Activated effector memory CD4-positive, alpha-beta T cell treated with anti-CD3 and anti-CD28 coated beads, Interleukin-2, amount 50 U/mL, for 16 hours (primary cell): ENCODE measurements at regions not wholly inside any gene's neighbourhood (a gene's known extent, or its start where the extent isn't known, plus 50 kb on each side); places are given as distances from the start of the nearest gene placed in this dataset.

ENCODE experiments used
- DNase-seq: peaks from one replicate; pipeline ENCODE4 v3.0.0-alpha.2; 2020

- DNase-seq: no peak
These were observed 541.7 kb downstream of the METTL15 start for GRCh38 chr11:28649922-28650321.

DNA sequence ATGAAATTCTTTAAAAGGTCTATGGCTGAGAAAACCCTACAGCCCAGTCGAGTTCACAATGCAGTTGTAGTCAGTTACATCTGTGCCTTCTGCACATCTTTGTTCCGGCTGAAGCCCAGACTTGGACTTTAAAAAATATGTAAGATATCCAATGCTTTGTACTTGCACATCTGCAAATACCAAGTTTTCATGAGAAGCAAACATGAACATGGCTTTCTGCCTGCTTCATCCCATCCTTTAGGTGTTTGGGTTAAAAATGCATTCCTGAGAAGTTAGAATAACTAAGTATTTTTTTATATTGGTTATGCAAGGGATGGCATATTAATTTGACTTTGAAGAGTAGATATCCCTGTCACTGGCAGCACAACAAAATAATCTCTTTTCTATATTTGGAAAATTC is 528.4 kb downstream of the METTL15 start:
- no peak for DNase-seq

GRCh38 chr11:28636033-28636432 is 527.8 kb downstream of the METTL15 start:
- no peak for DNase-seq

- DNase-seq: no peak
These were observed 524.1 kb downstream of the METTL15 start for GRCh38 chr11:28632338-28632737.

GRCh38 chr11:28631148-28631547 is 523.0 kb downstream of the METTL15 start:
- DNase-seq: no peak

DNA sequence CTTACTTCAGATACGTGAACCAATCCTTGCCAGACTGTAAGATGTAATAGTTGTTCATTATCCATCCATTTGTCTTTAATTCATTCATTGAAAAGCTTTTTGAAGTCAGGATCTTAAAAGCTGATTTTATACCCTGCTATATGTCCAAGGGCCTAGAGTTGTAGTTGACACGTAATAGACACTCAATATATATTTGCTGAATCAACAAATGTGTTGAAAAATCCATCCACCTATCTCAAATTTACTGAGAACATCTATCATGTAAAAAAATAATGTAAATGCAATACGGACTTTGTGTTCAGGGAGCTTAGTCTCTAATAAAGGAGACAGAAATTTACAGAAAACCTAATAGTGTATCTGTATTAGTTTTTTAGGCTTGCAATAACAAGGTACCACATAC is 521.0 kb downstream of the METTL15 start:
- no peak for DNase-seq

GRCh38 chr11:28628412-28628811 is 520.2 kb downstream of the METTL15 start:
- no peak for DNase-seq

DNA sequence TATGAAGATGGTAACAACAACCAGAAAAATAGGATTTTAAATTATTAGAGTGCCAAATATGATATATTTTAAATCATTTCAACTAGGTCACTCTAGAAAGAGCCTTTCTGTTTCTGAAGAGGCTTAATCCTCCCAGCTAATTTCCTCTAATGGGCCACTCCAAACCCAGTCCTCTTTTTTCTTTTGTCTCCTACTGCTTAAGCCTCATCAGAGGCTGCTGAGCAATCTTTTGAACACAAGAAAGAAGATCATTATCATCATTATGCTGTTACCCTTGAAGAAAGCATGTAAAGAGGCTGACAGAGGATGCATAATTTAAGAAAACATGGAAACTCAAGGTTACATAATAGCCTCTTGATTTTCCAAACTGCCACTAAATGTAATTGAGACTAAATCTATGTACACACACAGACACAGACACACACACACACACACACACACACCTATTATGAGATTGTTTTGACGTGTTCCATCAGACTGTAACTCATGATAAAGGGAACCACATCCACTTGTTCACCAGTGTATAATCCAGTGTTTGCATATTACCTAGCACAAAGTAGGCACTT is 519.6 kb downstream of the METTL15 start:
- no peak for DNase-seq

- DNase-seq: no peak
These were observed 517.3 kb downstream of the METTL15 start for GRCh38 chr11:28625532-28625931.

- no peak for DNase-seq
These were observed 513.6 kb downstream of the METTL15 start for GRCh38 chr11:28621753-28622152.

DNA sequence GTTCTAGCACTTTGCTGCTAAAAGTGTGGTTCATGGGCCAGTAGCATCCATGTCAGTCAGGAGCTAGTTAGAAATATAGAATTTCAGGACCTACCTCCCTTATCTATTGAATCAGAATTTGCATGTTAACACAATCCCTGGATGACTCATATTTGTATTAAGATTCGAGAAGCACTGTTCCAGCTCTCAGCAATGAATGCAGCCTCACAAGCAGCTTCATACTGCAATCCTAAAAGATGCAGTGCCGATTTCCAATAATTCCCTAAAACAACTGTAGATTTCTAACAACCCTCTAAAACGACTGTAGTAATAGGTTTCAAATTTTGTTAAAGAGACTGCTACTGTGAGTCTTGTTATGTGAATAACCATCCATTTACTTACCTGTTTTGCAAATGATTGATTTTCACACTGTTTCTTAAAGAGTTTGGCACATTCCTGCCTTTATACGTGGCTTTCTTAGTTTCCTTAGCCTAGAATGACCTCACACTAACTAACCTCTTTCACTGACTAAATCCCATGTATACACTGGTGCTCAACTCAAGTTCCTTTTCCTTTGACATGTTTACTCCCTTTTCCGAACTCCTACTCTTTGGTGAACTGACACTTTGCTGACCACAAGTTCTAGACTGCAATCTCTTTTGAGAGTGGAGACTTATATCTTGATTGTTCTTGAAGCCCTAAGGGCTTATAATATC is 511.8 kb downstream of the METTL15 start:
- no peak for DNase-seq

- DNase-seq: no peak
These were observed 510.2 kb downstream of the METTL15 start for GRCh38 chr11:28618416-28618815.

DNA sequence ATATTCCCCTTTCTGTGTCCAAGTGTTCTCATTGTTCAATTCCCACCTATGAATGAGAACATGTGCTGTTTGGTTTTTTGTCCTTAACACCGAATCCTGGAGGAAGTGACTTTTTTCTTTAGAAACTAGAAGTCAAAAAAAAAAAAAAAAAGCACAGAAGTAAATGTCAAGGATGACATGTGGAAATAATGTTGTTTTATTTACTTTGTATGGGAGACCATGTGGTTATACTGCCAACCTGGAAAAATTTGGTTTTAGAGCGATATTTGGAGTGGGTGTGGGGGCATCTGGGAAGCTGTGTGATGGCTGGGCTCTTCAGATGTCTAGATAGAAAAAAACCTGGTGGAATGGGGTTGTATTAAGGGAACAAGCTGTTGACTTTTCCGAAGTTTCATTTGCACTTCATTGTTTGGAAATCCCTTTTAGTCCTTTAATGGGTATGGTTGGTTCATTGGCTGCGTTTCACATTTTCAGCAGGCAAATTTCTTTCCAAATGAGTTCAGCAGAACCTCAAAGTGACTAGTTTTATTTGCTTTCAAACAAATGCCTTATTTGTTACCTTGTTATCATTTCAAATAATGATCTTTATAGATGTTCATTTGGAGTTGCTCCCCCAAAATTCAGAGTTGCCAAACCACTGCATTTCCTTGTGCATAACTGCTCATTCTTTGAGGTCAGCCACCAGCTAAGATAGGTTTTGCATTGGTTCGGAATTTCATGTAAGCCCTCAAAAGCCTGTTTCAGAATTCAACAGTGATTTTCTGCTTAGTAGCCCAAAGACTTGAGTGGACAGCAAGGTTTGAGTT is 508.2 kb downstream of the METTL15 start:
- DNase-seq: no peak

DNA sequence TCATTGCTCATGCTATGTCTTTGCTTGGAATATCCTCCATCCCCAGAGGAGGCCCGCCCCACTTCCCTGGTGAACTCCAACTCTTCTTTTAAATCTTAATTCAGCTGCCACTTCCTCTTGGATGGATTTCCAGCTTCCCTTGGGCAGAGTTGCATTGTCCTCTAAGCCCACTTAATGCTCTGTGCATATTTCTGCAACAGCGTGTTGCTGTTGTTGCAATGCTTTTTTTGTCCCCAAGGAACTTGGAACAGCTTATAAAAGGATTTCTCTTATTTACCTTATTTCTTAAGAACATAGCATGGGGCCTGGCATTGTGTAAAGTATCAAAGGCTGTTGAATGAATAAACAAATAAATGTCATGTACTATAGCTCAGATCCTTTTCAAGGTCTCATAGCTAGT is 507.4 kb downstream of the METTL15 start:
- no peak for DNase-seq

GRCh38 chr11:28606930-28607329 is 498.7 kb downstream of the METTL15 start:
- no peak for DNase-seq

DNA sequence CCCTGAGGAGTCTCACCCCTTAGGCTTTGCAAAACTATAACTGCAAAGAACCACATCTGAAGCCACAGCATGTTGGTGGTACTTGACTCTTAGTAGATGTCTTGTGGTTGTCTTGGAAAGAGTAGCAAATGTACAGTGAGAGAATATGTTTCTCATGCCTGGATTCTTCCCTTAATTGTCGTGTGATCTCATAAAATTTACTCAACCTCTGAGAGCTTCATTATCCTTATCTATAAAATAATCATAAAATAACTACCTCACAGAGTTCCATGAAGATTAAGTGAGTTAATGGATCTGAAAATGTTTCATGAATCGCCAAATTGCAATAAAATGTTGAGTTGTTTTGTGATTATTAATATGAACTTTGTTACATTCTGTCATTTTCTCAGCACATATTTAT is 491.5 kb downstream of the METTL15 start:
- no peak for DNase-seq

DNA sequence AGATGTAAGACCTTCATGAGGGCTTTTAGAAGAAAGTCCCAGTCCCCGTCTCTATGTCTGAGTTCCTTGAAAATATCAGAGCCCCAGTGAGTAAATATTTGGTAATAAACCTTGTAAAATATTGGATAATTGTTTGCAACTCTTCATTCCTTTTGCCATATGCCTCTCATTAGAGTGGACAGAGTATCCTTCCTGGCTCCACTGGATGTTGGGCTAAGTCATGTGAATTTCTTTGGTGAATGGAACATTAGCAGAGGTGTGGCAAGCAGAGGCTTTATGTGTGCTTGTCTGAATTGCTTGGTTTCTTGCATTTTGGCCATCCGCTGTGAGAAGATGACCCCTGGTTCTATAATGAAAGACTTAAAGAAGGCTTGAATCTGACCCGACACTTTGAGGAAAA is 490.3 kb downstream of the METTL15 start:
- DNase-seq: no peak

- no peak for DNase-seq
These were observed 488.6 kb downstream of the METTL15 start for GRCh38 chr11:28596816-28597215.

- DNase-seq: no peak
These were observed 484.0 kb downstream of the METTL15 start for GRCh38 chr11:28592141-28592540.

- DNase-seq: no peak
These were observed 476.8 kb downstream of the METTL15 start for GRCh38 chr11:28584992-28585391.

GRCh38 chr11:28582506-28582905 is 474.3 kb downstream of the METTL15 start:
- DNase-seq: no peak

GRCh38 chr11:28581286-28582242 is 473.4 kb downstream of the METTL15 start:
- DNase-seq: no peak

- no peak for DNase-seq
These were observed 463.2 kb downstream of the METTL15 start for GRCh38 chr11:28571371-28571770.
